ENCODE measurements at regions not wholly inside any gene's neighbourhood (a gene's known extent, or its start where the extent isn't known, plus 50 kb on each side); places are given as distances from the start of the nearest gene placed in this dataset.

DNA sequence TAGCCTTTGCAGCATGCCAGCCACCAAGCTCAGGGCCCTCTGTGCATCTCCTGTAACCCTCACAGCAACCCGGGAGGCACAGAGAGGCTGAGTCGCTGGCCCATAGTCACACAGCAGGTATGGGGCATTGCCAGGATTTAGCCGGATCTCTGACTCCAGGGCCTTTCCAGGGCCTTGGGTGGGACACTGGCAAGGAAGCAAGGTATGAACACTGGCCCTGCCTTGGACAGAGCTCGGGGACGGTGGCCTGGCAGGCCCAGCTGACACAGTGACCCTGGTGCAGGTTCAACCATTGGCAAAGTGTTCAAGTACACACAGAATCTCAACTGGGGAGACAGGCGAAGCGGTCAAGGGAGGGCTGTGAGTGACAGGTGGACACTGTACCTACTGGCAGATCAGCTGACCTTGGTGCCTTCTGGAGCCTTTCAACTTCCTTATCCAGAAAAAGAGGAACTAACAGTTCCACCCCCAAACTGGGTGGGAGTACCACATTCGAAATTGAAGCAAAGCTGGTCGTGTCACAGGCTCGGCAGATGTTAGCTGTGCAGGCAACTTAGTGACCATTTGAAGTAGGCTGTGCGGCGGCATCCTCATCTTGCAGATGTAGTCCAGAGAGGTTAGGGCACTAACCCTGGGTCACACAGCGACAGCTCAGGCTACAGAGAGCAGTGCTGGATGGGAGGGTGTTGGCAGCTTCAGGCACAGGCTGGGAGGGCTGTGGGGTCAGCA lies 287.4 kb downstream of the SEC14L1 start:
- Histone ChIP-seq H3K4me1 (ENCODE audit: control insufficient read depth, low read length) (peaks cover 86% of the 10 kb centered on the region), H3K36me3 (ENCODE audit: control insufficient read depth, low read length) (no peaks in the 10 kb centered on the region), H3K9me3 (ENCODE audit: control insufficient read depth, insufficient read depth, low read length) (no peaks in the 10 kb centered on the region), H3F3A (ENCODE audit: control insufficient read depth, insufficient read depth) (peaks cover 6% of the 10 kb centered on the region), H3K4me2 (ENCODE audit: low read length) (peak overlapping the region; percentile 67), H3K27ac (ENCODE audit: low read depth, low read length) (peak overlapping the region; percentile 22), H3K79me2 (ENCODE audit: control insufficient read depth, low read length) (peaks cover 11% of the 10 kb centered on the region), H4K20me1 (ENCODE audit: control insufficient read depth, insufficient read depth, low read depth, low read length) (no peaks in the 10 kb centered on the region), H3K9me2 (replicated peaks; ENCODE audit: control insufficient read depth, low read length) (no peaks in the 10 kb centered on the region), H3K4me3 (ENCODE audit: low read length) (peak overlapping the region; percentile 40), H3K27me3 (ENCODE audit: control insufficient read depth, low read length) (no peaks in the 10 kb centered on the region)
- TF ChIP-seq, protein P1, sequence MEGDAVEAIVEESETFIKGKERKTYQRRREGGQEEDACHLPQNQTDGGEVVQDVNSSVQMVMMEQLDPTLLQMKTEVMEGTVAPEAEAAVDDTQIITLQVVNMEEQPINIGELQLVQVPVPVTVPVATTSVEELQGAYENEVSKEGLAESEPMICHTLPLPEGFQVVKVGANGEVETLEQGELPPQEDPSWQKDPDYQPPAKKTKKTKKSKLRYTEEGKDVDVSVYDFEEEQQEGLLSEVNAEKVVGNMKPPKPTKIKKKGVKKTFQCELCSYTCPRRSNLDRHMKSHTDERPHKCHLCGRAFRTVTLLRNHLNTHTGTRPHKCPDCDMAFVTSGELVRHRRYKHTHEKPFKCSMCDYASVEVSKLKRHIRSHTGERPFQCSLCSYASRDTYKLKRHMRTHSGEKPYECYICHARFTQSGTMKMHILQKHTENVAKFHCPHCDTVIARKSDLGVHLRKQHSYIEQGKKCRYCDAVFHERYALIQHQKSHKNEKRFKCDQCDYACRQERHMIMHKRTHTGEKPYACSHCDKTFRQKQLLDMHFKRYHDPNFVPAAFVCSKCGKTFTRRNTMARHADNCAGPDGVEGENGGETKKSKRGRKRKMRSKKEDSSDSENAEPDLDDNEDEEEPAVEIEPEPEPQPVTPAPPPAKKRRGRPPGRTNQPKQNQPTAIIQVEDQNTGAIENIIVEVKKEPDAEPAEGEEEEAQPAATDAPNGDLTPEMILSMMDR (IDR thresholded peaks at IDR 0.05; ENCODE audit: low read depth, low read length, poor library complexity, severe bottlenecking) = no peak
- TF ChIP-seq EZH2phosphoT487 (IDR thresholded peaks at IDR 0.05; ENCODE audit: borderline replicate concordance, low read length) = no peak

DNA sequence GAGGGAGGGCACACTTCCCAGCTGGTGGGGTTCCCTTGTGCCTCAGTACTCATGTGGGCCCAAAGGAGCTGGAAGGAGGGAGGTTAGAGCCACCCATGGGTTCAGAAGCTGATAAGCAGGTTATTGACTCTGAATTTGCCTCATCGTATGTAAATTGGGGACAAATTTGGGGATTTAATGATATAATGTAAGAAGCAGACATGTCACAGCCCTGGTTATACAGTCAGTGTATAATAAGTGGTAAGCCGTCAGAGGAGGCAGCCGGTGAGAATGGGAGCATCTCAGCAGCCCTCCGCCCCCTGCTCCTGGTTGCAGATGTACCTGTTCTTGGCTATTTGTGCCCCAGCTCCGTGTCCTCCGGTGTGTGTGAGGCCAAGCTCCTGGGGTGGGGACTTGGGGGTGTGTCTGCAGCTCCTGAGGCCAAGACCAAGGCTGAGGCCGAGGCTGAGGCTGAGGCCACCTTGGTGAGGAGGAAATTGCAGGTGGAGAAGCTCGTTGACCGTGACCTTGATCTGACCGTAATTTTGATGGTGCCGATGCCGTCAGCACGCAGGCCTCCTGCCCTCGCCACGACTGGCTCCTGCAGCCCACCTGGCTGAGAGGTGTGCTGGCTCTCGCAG lies 288.1 kb downstream of the SEC14L1 start:
- Histone ChIP-seq H3K36me3 (ENCODE audit: control insufficient read depth, low read length) (no peaks in the 10 kb centered on the region), H3K9me2 (replicated peaks; ENCODE audit: control insufficient read depth, low read length) (no peaks in the 10 kb centered on the region), H3K27me3 (ENCODE audit: control insufficient read depth, low read length) (no peaks in the 10 kb centered on the region), H3F3A (ENCODE audit: control insufficient read depth, insufficient read depth) (peaks cover 6% of the 10 kb centered on the region), H3K27ac (ENCODE audit: low read depth, low read length) (peak overlapping the region; percentile 22), H4K20me1 (ENCODE audit: control insufficient read depth, insufficient read depth, low read depth, low read length) (no peaks in the 10 kb centered on the region), H3K4me1 (ENCODE audit: control insufficient read depth, low read length) (peaks cover 93% of the 10 kb centered on the region), H3K79me2 (ENCODE audit: control insufficient read depth, low read length) (peaks cover 11% of the 10 kb centered on the region), H3K9me3 (ENCODE audit: control insufficient read depth, insufficient read depth, low read length) (no peaks in the 10 kb centered on the region), H3K4me2 (ENCODE audit: low read length) (peak overlapping the region; percentile 67), H3K4me3 (ENCODE audit: low read length) (peak overlapping the region; percentile 40)
- no peak for TF ChIP-seq EZH2phosphoT487 (IDR thresholded peaks at IDR 0.05; ENCODE audit: borderline replicate concordance, low read length)
- TF ChIP-seq, protein P1 (IDR thresholded peaks at IDR 0.05; ENCODE audit: low read depth, low read length, poor library complexity, severe bottlenecking) = no peak

DNA sequence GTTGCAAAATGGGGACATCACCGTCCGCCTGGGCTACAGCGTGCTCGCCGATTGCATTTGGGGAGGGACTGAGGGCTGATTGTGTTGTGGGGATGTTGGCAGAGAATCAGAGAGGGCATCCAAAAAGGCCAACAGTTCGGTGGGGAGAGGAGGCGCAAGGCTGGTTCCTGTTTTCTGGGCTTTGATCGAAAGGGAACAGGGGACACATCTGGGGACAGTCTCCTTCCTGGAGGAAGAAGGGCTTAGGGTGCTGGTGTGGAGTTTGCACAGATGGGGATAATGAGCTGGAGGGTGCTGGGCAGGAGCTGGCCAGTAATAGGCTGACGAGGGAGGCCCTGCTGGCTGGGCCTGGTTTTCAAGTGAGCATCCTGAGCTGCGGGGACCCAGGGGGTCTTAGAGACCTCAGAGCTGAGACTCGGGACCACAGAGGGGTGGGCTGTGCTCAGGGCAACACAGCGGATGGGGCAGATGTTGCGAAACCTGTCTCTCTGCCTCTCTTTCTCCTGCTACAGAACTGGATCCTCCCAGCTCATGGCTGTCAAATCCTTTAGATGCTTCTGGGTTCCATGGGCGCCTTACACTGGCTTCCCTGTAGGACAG lies 288.7 kb downstream of the SEC14L1 start:
- H3K36me3 ChIP-seq (ENCODE audit: control insufficient read depth, low read length) = no peaks in the 10 kb centered on the region
- no peak overlapping the region for H3K27ac ChIP-seq (ENCODE audit: low read depth, low read length)
- peak overlapping the region; percentile 67 for H3K4me2 ChIP-seq (ENCODE audit: low read length)

More for the DNA sequence above, 288.7 kb downstream of the SEC14L1 start:
- H3K79me2 ChIP-seq (ENCODE audit: control insufficient read depth, low read length) = peaks cover 11% of the 10 kb centered on the region
- peaks cover 99% of the 10 kb centered on the region for H3K4me1 ChIP-seq (ENCODE audit: control insufficient read depth, low read length)
- no peaks in the 10 kb centered on the region for H4K20me1 ChIP-seq (ENCODE audit: control insufficient read depth, insufficient read depth, low read depth, low read length)
- H3K4me3 ChIP-seq (ENCODE audit: low read length) = peak overlapping the region; percentile 23; the same call in 1 of the 2 replicates
- peaks cover 6% of the 10 kb centered on the region for H3F3A ChIP-seq (ENCODE audit: control insufficient read depth, insufficient read depth)
- H3K9me3 ChIP-seq (ENCODE audit: control insufficient read depth, insufficient read depth, low read length) = no peaks in the 10 kb centered on the region
- no peak for TF ChIP-seq EZH2phosphoT487 (IDR thresholded peaks at IDR 0.05; ENCODE audit: borderline replicate concordance, low read length)
- TF ChIP-seq, protein P1 (IDR thresholded peaks at IDR 0.05; ENCODE audit: low read depth, low read length, poor library complexity, severe bottlenecking) = no peak
- no peaks in the 10 kb centered on the region for H3K27me3 ChIP-seq (ENCODE audit: control insufficient read depth, low read length)
- no peaks in the 10 kb centered on the region for H3K9me2 ChIP-seq (replicated peaks; ENCODE audit: control insufficient read depth, low read length)
